ENCODE measurements at regions not wholly inside any gene's neighbourhood (a gene's known extent, or its start where the extent isn't known, plus 50 kb on each side); places are given as distances from the start of the nearest gene placed in this dataset.

DNA sequence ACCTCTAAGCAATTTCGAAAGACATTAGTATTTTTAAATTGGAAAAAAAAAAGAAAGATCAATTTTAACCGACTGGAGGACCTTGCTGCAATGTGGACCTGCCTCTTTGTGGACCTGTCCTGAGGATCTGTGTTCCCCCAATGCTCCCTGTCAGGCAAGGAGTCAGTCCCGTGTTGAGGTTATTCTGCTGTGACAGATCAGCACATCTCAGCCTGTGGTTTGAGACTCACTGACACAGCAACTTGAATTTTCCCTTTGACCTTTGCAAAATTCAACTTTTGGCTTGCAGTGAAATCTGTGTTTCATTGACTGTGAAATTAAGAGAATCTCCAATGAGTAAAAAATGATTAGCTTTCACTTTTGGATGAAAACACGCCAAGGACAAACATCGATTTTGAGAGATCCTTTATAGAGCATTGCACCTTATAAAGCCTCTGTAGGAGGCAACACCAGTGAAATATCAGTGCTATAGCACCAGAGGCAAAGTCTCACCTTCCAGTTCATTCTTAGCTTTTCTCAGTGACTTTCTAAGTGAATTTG, 186.9 kb downstream of the GPAT3 start:
- TF ChIP-seq POLR2A (IDR thresholded peaks at IDR 0.05; ENCODE audit: low read depth) = no peak
- TF ChIP-seq, protein P1, sequence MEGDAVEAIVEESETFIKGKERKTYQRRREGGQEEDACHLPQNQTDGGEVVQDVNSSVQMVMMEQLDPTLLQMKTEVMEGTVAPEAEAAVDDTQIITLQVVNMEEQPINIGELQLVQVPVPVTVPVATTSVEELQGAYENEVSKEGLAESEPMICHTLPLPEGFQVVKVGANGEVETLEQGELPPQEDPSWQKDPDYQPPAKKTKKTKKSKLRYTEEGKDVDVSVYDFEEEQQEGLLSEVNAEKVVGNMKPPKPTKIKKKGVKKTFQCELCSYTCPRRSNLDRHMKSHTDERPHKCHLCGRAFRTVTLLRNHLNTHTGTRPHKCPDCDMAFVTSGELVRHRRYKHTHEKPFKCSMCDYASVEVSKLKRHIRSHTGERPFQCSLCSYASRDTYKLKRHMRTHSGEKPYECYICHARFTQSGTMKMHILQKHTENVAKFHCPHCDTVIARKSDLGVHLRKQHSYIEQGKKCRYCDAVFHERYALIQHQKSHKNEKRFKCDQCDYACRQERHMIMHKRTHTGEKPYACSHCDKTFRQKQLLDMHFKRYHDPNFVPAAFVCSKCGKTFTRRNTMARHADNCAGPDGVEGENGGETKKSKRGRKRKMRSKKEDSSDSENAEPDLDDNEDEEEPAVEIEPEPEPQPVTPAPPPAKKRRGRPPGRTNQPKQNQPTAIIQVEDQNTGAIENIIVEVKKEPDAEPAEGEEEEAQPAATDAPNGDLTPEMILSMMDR (IDR thresholded peaks at IDR 0.05) = no peak
- TF ChIP-seq EP300 (IDR thresholded peaks at IDR 0.05) = no peak
- TF ChIP-seq POLR2AphosphoS5 (IDR thresholded peaks at IDR 0.05) = no peak
